Activated naive CD8-positive, alpha-beta T cell treated with anti-CD3 and anti-CD28 coated beads, Interleukin-2, amount 50 U/mL, for 16 hours (primary cell): ENCODE measurements at regions not wholly inside any gene's neighbourhood (a gene's known extent, or its start where the extent isn't known, plus 50 kb on each side); places are given as distances from the start of the nearest gene placed in this dataset.
"Not testable (repeated sequence)": the region's sequence is repeated elsewhere in the genome, so short reads cannot be mapped to it uniquely, and the experiment has no call there.

ENCODE experiments used
- DNase-seq: peaks from one replicate; pipeline ENCODE4 v3.0.0-alpha.2; 2020; ENCODE audit warnings: low read depth, low spot score

DNA sequence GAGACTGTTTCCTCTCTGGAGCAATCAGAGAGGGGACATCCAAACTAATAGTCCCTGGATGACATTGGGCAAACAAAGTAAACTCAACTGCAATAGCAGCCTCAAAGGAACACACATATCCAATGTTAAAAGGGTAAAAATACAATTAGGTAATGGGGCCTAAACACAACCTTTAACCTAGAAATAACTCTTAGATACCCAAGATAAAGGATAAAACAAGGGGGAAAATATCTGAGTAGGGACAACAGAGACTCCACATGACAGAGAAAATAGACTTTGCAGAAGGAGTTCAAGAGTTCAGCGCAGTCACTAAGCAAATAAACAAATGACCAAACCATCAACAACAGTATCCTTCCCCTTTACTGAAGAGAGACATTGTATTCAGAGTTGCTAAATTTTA, 149.3 kb downstream of the FBXO4 start:
- DNase-seq: no peak

DNA sequence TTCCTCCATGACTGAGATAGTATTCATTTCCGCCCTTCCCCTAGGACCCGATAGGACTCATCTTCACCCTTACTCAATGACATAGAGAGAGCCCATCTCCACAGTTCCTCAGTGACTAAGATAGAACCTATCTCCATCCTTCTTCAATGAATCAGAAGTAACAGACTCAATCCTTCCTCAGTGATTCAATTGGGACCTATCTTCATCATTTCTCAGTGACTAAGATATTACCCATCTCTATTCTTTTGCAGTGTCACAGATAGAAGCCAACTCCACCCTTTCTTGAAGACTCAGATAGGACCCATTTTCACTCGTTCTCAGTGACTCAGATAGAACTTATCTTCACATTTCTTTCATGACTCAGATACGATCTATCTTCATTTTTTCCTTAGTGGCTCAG, 164.6 kb downstream of the FBXO4 start:
- no peak for DNase-seq

DNA sequence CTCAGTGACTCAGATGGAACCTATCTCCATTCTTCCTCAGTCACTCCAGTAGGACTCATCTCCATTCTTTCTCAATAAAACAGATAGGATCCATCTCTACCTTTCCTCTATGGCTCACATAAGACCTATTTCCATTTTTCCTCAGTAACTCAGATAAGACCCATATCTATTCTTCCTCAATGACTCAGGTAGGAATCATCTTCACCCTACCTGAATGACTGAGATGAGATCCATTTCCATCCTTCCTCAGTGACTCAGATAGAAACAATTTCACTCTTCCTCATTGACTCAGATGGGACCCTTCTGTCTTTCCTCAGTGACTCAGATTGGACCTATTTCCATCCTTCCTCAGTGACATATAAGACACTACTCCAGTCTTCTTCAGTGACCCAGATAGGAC, 165.1 kb downstream of the FBXO4 start:
- no peak for DNase-seq

DNA sequence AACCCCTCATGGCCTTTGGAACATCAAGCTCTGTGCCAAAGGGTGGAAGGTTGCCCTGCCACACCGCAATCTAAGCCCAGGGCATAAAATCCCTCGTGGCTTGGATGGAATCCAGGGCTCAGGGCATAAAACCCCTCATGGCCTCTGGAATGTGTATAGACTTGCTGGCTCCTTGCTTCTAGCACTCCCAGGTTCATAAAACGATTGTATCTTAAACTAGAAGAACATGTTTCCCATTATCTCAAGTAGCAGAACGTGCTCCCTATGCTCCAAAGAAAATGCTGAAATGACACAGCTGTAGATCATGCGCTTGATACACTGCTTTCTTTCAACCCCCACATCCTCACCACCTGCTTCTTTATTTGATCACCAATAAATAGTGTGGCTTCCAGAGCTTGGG, 174.8 kb downstream of the FBXO4 start:
- DNase-seq: not testable (repeated sequence)

DNA sequence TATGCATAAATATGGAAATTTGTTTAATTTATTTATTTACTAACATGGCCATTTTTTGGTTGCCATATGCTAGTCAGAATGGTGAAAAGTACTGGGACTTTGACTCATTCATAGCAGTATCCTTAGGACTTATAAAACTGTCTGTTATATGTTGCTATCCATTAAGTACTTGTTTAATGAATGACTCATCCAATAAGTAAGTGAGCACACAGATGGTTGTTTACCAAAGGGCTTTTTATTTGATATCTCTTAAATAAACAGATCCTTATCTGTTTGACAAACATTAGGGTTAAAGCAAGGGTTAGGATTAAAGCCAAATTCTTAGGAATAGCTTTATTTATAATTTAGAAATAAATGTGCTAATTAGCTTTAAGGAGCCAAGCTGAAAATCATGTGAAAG, 183.4 kb downstream of the FBXO4 start:
- DNase-seq: no peak

DNA sequence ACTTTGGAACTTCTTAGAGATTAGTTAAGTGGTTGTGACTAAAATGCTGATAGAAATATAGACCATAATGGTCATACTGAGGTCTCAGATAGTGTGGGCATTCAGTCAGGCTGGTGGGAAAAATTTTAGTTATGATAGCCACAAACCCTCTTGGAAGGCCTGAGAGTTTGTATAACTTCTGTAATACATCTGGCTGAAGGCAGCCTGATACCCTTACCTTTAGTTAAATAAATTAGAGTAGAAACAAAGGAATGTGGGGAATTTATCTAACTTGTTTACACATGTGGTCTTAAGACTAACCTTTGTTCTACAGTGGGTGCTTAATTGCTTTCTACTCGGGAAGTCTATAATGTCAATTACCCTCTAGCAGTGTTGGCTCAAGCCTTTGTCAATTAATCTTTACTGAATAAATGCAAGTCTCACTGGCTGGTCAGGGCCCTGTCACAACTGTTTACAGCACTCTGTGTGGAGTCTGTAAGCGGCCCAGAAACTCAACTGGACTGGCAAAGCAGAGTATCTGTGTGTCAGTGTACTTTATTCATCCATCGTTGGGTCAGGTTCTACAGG, 184.0 kb downstream of the FBXO4 start:
- DNase-seq: no peak

DNA sequence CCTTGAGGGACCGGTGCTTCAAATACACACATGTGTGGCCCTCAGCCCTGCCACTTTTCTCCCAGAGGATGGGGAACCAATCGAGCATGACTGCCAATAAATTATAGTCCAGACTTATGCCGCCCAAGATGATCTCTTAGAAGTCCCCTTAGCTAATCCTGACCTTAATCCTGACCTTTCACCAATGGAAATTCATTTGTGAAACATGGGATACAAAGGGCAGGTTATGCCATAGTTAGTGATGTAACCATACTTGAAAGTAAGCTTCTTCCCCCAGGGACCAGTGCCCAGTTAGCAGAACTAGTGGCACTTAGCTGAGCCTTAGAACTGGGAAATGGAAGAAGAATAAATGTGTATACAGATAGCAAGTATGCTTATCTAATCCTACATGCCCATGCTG, 190.6 kb downstream of the FBXO4 start:
- DNase-seq: not testable (repeated sequence)

DNA sequence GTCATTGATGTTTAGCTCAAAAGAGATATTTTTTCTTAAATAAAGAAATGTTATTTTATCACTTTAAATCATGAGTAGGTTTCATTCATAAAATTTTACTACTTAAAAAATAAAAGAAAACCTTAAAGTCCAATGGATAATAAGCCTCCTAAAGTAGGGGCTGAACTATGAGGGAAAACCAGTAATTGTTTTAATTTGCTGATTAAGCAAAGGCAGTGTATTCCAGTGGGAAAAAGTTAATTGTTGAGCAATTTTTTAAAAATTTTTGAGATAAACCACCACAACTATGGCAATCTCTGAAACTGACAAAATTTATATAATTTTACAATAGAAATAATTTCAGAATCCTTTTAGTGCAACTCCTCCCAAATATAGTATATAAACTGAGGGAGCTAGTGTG, 195.0 kb downstream of the FBXO4 start:
- DNase-seq: no peak

DNA sequence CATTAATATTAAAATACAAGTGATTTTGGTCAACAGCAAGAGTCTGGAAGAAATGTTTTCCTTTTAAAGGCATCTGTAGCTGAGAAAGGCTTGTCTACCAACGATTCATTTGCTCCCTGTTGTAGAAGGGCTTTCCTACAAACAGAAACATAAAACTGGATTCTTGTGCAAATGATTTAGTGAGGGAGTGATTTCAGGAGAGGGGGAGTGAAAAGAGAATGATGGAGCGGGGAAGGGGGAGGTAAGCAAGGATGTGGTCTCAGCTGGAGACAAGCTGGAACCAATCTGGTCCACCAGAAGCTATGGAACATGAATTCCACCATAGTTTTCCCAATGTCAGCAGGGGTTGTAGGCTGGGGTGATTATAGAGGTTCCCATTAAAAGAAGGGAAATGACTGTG, 196.3 kb downstream of the FBXO4 start:
- DNase-seq: no peak

DNA sequence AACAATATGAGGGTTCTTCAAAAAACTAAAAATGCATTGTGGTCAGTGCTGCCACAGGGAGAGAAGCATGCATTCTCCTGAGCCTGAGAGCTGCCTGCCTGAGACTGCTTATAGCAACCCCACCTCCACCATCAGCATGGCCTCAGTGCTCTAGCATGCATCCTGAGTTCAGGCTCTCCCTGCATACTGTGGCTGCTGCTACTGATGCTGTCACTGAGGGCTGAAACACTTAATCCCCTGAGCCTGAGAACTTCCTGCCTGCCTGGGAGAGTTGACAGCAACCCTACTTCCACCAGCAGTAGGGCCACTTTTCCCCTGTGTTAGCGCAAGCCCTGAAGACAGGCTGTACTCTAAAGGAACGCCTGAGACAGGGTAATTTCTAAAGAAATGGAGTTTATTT, 206.0 kb downstream of the FBXO4 start:
- DNase-seq: no peak

DNA sequence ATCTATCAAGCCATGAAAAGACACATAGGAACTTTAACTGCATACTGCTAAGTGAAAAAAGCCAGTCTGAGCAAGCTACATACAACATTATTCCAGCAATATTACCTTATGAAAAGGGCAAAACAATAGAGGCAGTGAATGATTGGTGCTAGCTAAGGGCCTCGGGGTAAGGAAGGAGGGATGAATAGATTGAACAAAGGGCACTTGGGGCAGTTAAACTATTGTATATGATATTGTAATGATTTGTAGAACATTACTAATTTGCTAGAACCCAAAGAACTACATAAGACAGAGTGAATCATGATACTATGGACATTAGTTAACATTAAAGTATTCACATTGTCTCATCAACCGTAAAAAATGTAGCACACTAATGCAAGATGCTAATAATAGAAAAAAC, 218.3 kb downstream of the FBXO4 start:
- no peak for DNase-seq

DNA sequence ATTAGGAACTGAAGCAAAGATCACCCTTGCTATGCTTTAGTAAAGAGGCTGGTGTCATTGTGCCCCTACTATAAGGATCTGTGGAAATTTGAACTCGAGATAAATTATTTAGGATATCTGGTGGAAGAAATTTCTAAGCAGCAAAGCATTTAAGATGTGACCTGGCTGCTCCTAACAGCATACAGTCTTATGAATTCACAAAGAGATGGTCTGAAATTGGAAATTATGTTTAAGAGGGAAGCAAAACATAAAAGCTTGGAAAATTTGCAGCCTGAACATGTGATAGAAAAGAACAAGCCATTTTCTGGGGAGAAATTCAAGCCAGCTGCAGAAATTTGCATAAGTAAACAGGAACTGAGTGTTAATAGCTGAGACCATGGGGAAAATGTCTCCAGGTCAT, 223.7 kb downstream of the FBXO4 start:
- DNase-seq: no peak

DNA sequence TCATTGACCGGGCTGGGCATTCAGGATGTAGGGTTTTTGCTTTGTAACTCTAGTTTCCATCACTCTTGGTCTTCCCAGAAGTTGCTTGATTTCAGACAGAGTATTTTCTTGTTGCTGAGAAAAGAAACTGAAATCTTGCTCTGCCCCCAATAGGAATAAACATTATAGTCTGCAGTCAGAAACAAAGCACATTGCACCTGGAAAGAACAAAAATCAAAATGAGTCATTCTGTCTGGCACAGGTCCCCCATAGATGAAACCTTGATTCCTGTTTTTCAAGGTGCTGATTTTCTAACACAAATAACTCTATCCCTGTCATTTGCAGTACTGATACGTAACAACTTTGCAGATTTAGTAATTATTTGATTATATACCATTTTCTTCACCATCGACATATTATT, 232.1 kb downstream of the FBXO4 start:
- no peak for DNase-seq

DNA sequence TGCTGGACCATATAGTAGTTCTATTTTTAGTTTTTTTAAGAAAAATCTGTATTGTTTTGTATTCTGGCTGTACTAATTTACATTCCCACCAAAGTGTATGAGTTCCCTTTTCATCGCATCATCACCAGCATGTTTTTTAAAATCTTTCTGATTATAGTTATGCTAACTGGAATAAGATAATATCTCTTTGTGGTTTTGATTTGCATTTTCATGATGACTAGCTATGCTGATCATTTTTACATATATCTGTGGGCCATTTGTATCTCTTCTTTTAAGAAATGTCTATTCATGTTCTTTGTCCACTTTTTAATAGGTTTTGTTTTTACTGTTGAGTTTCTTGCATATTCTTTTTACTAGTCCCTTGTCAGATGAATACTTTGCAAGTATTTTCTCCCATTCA, 238.0 kb downstream of the FBXO4 start:
- no peak for DNase-seq

DNA sequence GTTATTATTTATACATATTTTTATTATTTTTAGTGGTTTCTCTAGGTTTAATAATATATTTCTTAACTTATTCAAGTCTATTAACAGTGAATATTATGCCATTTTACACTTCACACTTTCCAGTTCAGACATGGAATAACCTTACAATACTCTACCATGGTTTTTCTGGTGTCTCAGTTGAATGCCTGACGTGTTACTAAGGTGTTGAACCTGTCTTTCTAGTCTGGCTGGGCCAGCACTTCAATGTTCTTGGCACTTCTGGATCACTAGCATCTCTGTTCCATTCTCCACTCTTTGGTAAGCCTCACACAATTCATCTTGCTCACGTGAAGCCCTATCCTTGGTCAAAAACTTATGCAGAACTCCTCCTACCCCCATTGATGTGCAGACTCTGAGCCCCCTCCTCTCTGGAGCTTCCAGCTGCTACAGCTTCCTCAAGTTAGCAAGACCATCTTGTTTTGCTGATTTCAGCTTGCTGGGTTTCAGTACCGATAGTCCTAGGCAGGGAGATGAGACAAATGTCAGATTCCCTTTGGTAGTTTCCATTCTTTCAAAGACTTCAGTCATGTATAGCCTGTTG, 243.1 kb downstream of the FBXO4 start:
- no peak for DNase-seq

DNA sequence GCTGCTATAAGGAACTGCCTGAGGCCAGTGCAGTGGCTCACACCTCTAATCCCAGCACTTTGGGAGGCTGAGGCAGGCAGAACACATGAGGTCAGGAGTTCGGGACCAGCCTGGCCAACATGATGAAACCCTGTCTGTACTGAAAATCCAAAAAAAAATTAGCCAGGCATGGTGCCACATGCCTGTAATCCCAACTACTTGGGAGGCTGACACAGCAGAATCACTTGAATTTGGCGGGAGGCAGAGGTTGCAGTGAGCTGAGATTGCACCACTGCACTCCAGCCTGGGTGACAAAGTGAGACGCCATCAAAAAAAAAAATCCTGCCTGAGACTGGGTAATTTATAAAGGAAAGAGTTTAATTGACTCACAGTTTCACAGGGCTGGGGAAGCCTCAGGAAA, 247.1 kb upstream of the GHR start:
- not testable (repeated sequence) for DNase-seq

DNA sequence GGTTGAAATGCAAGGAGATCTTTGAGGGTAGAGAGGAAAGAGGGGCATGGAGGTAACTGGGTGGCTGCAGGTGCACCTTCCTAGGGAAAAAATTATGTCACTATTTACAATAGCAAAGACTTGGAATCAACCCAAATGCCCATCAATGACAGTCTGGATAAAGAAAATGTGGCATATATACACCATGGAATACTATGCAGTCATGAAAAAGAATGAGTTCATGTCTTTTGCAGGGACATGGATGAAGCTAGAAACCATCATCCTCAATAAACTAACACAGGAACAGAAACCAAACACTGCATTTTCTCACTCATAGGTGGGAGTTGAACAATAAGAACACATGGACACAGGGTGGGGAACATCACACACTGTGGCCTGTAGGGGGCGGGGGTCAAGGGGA, 243.4 kb upstream of the GHR start:
- not testable (repeated sequence) for DNase-seq

DNA sequence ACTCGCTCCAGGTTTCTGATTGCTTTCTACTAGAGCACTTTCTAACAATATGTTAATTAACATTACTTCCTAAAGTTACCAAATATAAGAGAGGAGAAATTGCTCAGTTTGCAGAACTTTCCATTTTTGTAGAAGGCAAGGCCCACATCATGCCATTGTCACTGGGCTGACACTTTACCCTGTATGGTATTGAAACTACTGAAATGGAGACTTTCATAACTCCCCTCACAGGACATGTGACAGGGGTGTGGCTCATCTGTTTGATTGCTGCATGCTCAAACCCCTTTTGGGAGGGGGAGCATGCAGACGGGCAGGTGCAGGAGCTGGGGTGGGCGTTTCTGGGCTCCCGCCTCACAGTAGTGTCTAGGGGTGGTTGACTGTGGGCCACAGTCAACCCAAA, 206.3 kb upstream of the GHR start:
- no peak for DNase-seq

DNA sequence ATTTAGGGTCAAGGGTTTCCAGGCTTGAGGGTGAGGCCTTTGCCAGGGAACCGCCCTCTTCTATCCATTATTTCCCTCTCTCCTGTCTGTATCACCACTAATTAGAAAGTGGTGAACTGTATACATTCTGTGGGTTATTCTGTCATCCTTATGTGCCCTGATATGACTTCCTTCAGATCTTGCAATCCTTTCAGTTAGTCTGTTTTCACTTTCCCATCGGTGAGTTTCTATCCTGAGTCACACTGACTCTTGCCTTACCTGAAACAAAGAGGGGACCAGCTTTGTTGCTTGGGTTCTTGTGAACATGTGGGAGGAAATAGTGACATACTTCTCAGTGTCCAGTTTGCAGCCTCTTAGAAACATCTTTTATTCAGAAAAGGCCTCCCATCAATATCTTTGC, 205.4 kb upstream of the GHR start:
- DNase-seq: no peak

DNA sequence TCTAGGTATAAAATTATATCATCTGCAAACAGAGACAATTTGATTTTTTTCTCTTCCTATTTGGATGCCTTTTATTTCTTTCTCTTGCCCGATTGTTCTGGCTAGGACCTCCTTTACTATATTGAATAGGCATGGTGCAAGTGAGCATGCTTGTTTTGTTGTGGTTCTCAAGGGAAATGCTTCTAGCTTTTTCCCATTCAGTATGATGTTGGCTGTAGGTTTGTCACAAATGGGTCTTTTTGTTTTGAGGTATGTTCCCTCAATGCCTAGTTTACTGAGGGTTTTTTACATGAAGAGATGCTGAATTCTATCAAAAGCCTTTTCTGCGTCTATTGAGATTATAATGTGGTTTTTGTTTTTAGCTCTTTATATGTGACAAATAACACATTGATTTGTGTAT, 198.2 kb upstream of the GHR start:
- no peak for DNase-seq

DNA sequence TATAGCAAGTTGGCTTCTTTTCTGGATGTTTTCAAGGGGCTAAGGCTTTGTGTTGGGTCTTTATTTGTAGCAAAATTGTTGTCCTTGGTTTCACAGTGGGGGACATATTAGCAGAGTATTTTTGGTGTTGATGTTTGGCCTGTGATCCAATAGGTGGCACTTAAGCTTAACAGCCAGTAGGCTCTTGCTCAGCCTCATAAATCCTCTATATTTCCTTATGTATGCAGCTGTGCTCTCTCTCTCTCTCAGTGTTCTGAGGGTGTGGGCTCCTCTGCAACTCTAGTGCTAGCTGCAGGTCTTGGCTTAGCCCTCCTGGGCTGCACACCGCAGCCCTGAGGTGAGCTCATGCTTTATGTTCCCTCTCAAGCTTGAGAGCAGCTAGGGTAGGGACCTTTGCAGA, 195.0 kb upstream of the GHR start:
- DNase-seq: no peak

DNA sequence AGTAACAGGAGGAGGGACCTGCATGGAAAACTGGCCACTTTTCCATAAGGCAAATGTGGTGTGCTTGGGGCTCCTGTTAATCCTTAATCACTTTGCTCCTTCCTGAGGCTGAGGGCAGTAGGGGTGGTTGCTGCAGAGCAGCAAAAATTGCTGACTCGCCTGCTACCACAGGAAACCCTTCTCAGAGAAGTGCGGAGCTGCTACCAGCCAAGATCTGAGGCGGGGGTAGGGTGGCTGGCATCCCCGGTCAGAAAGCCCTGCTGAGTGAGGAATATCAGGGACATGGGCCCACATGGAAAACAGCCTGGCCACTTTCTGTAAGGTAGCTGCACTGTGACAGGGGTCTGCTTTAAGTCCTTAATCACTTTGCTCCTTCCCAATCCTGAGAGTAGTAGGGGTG, 192.4 kb upstream of the GHR start:
- no peak for DNase-seq

DNA sequence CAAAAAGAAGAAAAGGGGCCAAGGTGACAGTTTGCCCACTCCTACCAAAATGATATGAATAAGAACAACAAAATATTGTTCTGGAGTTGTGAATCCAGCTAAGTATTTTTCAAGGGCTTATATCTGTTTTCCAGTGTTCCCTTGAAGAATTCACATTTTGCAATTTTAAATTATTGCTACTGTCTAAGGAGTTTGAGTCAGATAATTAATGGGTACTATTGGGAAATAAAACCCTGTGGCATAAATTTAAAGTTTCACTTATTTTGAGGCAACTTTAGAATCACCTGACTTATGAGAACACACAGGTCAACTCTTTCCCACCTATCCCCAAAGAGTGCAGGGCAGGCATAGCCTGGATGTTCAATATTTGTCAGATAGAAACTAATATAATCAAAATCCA, 188.0 kb upstream of the GHR start:
- DNase-seq: no peak

DNA sequence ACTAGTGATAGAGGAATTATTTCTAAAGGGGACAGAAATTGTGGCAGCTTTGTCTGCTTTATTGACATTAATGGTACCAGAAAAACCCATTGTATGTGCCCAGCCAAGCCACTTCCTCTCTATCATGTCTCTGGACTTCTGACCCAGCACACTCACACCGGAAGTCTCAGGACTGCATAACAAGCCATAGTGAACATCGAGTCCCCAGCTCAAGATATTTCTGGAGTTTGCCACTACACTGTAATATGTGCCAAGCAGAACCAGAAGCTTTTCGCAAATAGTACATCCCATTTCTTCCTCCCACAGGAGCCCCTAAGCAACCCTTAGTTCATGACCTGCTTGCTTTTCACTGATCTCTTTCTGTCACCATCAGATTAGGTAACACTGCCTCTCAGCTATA, 187.4 kb upstream of the GHR start:
- no peak for DNase-seq
